ENCODE measurements at regions not wholly inside any gene's neighbourhood (a gene's known extent, or its start where the extent isn't known, plus 50 kb on each side); places are given as distances from the start of the nearest gene placed in this dataset.

DNA sequence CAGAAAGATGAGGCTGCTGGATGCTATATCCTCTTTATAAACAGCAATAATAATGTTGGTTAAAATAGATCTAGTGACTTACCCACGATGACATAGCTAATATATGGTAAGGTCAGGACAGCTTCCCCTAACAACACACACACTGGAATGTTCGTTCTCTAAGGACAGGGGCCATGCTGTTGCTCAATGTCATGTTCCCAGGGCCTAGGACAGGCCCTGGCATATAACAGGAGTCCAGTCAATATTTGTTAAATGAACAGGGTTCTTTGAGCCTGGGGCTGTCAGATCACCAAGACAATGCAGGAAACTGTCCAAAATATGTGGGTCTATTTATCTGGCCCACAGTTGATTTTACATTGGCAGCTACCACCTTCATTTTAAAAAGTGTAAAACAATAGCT is 207.1 kb upstream of the MEX3C start:
- DNase-seq: no peak

DNA sequence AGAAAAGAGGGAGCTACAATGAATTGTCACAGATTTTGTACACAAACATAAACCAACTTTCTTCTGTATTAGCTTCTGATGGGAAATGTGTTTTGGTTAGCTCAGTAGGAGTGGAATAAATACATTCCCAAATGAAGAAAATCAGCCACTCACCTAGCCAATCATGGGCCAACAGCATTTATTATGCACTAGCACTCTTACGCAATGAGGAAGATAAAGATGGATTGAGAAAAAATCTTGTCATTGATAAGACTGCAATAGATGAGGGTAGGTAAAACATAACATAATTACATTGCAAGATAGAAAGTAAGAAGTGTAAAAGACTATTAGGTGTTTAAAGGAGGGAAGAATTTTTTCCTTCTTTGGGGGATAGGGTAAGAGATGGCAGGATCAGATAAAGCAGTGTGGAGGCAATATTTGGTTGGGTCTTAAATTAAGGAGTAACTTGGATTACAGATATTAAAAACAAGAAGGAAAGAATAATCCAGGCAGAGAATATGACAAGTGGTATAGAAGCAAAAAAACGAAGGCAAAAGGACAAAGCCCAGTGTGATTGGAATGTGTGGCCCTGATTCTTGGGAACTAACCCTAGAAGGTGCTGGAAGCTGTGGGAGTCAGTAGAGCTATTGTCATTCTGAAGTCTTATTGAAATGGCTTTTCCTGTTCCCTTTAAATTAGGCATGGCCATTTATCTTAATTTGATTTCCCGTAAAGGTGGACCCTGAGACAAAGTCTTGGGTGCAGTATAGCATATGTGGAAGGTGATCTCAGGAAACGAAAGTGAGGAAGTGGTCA is 208.4 kb upstream of the MEX3C start:
- no peak for DNase-seq

DNA sequence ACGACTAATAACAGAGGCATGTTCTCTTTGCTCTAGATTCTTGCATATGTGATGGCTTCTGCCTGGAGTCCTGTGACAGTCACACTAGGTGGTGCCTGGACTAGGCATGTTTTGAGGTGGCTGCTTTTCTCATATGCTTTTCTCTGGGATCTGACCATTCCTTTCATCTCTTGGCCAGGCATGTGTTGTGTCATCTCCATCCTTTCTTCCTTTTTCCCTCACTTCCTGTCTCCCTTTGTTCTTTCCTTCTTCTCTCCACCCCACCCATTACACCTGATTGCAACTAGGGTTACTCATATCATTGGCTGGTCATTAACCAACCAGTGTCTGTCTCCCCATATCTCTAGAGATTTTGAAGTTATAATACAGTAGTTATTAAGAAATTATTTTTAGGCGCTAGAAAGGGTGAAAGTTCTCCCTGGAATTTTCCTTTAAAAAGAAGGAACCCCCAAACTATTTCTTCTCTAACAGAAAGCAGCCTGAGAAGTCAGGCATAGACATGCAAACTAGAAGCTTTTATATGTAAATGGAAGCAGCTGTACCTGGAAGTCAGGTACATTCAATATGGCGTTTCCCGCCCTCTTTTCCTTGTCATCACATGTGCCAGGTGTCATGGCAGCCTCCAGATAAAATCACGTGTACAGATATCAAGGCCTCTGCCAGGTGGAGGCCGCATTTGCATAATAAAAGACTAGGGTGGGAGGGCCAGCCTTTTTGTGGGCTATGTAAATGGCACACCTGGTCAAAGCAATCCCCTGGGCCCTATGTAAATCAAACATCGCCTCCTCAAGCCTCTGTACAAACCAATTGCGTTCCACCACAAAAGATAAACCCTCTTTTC is 220.4 kb upstream of the MEX3C start:
- DNase-seq: no peak

DNA sequence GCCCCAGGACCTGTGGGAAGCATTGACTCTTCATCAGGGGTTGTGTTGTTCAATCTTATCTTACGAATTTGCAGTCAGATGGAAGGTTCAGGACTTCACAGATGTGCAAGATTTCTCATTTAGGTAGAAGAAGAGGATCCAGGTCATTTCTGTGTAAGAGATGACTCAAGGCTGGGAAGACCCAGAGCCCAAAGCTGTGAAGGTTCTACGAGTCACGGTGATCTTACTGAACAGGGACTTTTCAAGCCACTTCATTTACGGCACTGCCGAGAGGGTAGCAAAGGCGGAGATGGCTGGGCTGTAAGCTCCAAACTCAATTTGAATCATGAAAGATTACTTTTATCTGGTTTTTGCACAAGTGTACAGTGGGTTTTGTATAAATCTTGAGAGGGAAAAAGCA is 228.0 kb upstream of the MEX3C start:
- no peak for DNase-seq

DNA sequence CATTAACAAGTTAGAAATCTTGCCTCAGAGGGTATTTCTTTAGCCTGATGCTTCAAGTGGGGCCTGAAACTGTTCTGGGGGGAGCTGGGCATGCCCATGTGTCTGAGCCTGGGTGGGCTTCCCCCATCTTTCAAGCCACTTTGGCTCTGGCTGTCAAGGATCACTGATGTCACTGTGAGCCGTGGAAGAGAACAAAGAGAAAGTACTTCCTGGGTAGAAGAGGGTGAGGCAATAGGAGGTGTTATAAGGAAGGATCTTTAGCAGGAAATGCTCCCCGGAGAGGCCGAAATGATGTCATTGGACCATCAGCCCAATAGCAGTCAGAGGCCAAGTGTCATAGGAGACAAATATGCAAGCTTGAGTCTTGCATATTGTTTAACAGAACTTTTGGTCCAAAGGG is 228.4 kb upstream of the MEX3C start:
- DNase-seq: no peak

DNA sequence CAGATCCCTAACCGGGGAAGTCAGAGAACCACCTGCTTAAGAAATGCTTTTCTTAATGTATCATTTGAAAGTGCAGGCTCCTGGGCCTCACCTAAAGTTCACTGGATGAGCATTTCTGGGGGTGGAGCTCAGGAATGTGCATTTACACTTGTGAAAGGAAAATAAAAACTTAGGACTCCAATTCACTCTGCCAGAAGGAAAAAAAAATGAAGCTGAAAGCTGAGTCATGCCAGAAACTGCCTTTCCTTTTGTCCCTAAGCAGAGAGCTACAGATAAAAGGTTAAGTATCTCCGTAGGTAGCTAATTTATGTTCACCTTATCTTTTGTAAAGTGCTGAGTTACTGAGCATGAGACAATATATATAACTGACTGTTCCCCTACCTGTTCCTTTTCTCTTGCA is 229.5 kb upstream of the MEX3C start:
- DNase-seq: no peak

DNA sequence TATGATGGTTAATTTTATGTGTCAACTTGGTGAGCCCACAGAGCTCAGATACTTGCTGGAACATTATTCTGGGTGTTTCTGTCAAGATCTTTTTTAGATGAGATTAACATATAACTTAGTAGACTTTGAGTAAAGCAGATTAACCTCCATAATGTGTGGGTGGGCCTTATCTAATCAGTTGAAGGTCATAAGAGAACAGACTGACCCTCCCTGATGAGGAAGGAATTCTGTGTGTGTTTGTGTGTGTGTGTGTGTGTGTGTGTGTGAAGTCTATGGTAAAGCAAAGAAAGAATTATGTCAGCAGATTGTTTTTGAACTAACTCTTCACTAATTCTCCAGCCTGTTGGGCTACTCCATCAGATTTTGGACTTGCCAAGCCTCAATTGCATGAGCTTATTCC is 232.2 kb upstream of the MEX3C start:
- DNase-seq: no peak

DNA sequence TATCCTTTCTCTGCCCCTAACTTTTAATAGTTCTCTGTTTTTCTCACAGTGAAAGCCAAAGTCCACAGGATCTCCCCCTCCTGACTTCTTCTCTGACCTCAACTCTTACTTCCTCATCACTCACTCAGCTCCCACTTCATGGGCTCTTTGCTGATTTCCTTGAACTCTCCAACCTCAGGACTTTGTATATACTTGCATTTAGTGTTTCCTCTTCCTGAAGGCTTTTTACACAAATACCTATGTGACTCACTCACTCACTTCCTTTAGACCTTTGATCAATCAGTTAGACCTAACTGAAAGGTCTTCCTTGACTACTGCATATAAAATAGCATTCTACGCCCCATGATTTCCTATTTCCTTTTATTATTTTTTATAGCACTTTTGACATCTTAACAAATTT is 233.1 kb upstream of the MEX3C start:
- no peak for DNase-seq

DNA sequence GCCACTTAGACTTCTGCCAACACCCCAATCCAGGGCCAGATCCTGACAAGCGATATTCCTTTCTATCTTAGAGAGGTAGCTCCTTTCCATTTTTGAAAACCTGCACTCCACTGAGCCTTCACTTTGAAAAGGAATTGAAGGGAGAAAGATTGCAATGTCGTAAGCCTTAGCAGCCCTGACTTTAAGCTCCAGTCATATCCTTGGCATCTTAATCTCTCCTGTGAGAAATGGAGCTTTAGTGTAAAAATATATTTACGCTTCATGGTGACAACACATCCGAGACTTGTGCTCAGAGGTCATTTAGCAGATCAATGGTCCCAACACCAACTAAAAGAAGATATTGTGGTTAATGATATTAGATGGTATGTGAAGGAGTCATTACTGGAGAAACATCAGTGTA is 235.8 kb upstream of the MEX3C start:
- no peak for DNase-seq

DNA sequence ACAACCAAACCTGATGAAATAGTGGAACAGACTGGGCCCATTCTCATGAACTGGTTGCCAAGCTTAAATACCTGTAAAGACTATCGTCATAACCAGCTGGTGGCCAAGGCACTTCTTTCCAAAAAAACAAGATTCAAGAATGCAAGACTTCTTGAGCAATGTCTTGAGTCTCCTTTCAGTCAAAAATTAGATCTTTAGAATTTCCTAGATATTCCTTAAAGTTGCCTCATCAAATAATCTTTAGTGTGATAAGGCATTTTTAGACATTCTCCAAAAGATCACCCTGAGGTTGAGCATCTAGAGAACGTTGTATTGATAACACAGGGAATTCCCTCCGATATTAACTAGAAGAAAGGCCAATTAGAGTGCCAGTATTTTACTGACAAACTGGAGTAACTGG is 236.4 kb upstream of the MEX3C start:
- DNase-seq: no peak

DNA sequence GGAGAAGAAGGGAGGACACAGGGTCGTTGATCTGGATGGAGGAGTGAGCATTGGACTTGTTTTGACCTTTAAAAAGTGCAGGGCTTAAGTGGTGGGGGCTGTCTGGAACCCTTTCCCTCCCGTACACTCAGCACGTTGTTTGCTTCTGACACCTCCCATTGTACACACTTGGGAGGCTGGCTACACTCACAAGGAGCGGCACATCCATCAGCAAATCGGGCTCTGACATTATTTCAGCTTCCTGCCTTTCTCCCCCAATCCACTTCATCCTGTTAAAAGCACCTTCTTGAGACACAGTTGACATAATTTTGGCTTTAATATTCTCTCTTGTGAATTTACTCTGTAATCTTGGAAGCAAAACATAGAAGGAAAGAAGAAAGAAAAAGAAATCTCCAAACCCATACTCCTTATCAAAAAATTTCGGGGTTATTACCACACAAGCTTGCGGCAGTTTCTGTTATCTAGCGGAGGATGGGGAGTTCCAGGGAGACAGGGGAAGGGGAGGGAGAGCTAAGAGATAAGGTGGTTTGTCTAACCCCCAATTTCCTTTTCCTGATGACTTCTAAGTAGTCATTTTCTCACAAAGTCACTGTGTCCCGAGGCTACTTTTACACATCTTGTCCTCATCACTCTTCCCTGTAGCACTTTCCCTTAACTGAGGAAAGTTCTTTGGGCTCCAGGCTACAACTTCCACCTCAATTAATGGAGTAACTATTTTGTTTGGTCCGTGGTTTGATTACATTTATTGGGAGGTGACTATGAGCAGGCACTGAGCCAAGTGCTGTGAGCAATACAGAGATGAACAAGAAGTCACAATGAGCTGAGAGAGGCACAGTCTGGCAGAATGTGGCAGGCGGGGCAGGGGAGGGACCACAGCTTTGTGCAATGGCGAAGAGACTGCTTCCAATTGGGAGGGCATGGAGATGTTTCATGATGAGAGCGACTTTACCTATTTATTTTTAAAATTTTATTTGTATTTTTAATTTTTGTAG is 240.1 kb upstream of the MEX3C start:
- no peak for DNase-seq

DNA sequence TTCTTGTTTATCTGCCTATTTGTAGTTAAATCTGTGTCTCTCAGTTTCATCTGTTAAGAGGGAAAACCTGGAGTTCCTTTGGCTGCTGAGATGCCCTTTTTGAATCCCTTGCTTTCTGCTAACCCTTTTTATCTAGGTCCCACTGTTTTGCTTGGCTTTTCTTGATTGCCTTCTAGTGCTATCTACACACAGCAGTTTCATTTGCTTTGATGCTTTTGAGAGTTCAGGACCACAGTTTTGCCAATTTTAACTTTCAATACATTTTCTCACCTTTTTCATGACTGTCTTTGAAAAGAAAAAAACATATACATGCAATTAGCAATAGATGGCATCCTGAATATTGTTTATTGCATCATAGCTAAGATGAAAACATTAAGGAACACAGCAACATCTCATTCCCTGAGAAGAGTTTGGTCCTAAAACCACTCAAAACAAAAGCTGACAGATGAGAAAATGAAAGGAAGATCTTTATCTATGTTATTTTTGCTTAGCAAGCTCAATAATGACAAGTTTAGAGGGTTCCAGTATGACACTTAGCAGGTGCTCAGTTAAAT is 241.4 kb upstream of the MEX3C start:
- no peak for DNase-seq

DNA sequence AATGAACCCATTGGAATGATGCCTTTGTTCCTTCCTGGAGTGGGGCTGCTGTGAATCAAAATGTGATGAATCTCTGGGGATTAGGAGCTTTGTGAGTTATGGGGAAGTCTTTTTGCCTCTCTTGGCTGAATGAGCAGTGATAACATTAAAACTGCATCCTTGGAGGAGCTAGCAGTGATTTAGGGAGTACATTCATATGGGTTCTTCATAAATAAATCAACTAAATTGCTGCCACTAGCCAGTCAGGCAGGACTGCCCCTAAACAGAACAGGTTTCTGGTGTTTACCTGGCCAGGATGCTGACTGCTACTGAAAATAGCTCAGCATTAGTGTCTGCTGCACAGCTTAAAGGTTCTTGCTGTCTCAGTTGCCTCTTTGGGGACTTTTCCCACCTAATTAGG is 244.5 kb upstream of the MEX3C start:
- DNase-seq: no peak

DNA sequence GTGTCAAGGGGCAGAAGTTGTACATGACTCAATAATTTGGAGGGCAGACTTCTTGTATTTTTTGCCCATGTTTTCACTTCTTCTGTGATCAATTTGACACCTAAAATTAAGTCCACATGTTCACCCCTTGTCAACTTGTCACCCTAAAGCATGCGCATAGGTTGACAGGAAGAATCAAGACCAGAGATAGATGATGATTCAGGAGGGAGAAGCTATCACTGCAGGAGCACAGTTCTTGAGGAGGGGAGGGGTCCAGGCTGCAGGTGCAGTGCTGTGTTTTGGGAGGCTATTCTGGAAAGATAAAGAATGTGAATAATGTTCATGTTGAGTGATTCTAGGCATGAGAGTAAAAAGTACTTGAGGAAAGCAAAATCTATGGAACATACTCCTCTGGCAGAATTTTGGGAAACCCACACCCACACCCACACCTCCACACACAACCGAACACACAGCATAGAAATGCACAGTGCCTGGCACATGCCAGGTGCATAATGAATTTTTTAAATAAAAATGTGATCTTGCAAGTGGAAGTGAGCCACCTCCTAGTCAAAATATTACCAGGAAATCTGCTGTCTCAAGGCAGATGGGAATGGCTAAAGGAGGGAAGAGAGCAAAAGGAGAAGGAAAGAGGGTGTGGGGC is 249.2 kb upstream of the MEX3C start:
- no peak for DNase-seq

DNA sequence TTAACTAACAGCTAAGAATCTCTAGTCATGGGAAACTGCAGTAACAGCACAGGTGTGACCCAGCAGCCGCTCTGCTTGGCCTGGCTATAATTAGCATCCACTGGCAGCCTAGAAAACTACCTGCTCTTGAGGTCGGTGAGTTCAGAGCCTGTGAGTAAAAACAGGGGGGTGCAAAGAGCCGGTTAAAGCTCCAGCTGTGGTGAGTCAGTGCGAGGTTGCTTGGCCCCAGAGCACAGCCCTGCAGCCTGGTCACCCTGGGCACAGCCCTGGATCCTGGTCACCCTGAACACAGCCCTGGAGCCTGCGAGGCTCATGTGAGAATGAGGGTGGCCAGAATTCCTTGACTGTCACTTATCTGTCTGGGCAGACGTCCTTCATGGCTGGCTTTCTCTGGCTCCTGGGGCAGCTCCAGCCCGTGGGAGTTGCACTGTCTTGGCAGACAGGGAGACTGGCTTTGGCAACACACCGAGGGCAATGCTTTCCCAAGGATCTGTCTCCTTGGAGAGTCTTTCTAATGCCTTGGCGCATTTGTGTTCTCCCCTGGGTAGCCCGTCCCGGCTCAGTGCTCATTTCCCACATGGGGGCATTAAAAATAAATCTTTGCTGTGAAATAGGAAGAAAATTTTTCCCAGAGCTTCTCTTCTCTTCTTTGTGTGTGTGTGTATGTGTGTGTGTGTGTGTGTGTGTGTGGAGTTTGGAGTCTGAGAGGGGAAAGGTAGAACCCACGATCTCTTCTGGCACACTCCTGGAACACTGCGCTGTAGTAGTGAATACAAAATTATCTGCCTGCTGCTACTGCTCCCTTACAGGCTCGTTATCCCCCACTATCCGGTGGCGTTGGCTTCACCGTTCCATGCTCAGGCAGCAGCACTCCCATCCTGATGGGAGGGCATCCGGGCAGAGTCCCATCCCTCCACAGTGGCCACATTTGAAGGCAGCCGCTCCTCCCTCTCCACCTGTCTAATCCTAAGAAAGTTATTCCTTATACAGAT is 250.2 kb upstream of the MEX3C start:
- DNase-seq: no peak

DNA sequence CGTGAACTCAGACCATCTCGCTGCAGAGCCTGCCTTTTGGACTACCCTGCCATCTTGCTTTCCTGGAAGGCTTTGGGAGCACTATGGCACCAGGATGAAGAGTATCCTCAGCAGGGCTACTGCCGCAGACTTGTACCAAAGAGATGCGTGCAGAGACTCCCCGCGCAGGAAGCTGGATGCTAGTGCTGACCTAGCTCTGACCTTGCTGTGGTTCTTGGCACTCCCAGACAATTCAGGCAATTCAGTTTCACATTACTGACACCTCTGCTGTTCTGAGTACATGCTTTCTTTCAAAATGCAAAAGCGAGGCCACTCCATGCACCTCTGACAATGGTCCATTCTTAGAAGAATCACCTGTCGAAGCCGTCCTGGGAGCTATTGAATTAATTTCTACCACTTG is 251.5 kb upstream of the MEX3C start:
- DNase-seq: no peak

DNA sequence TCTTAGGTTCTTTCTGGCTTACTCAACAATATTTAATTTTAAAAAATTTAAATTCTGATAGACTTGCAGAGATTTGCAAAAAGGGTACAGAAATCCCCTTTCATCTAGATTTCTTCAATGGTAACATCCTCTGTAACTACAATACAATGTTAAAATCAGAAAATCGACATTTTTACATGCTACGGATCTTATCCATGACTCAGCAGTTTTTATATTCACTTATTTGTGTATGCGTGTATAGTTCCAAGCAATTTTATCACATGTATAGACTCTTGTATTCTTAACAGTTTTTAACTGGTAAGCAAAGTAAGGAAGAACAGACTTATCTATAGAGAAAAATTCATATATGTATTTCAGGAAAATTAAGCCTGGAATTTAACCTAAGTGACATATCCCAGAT is 256.1 kb upstream of the MEX3C start:
- no peak for DNase-seq

DNA sequence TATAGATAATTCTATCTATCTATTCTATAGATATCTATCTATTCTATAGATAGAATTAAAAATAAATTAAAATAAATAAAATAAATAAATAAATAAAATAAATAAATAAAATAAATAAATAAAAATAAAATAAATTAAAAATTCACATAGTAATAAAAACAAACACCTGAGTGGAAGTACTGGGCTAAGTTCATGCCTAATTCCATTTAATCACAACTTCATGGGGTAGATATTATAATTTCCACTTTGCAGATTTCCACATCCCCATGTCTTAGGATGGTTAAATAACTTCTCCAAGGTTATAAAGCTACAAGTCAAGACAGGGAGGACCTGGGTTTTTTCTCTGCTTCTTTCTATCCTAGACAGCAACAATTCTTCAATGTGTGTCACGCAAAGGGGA is 261.4 kb upstream of the MEX3C start:
- no peak for DNase-seq

DNA sequence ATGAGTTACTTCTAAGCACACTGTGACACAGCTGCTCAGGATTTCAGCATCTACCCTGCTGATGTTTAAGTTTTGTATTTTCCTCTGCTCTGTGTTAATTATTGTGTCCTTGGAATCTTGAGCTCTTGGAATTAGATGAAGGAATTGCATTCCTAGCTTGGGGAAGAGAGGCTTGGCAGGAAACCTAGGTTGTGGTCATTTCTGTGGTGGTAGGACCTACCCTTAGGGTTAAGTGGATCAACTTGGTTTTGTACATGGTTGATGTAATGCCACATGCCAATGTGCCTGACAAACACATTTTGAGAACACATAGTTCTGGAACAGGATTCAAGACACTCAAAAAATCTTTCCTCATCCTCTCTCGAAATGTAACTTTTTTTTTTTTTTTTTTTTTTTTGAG is 264.5 kb upstream of the MEX3C start:
- no peak for DNase-seq

DNA sequence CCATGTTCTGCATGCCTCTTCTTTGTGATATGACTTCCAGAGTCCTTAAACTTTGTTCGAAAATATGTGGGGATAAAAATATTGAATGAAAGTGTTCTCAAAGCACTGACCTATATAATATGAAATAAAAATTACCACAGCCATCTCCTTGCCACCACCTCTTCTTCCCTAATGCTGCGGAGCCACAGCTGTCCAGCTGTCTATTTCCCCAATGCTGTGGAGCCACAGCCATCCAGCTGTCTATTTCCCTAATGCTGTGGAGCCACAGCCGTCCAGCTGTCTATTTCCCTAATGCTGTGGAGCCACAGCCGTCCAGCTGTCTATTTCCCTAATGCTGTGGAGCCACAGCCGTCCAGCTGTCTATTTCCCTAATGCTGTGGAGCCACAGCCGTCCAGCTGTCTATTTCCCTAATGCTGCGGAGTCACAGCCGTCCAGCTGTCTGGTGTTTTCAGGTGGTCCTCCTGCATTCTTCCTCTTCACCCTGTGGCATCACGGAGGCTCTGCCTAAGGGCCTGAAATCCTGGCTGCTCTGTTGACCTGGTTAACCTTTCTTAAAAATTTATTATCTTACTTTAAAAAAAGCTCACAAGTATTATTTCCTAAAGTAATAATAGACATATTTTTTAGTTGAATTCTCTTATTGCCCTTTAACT is 266.1 kb upstream of the MEX3C start:
- DNase-seq: no peak

DNA sequence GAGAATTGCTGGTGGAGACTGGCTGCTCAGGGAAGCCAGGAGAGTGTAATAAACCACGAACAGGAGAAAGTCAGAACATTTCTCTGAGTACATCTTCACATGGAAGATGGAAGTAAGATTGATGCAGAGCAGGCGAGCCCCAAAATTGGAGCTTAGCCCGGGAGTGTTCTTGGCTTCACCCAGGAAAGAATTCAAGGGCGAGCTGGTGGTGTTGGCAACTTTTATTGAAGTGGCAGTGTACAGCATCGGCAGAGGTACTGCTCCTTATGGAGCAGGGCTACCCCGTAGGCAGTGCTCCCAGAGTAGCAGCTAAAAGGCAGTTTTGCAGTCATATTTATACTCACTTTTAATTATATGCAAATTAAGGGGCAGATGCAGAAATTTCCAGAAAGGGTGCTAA is 281.4 kb upstream of the MEX3C start:
- no peak for DNase-seq
